GM21423 (cell line): ENCODE measurements at regions not wholly inside any gene's neighbourhood (a gene's known extent, or its start where the extent isn't known, plus 50 kb on each side); places are given as distances from the start of the nearest gene placed in this dataset.

Experiments
- ATAC-seq: cut with Tn5 transposase; IDR thresholded peaks from one replicate; pipeline ENCODE4 v1.9.1; 2021; ENCODE audit warnings: mild to moderate bottlenecking, moderate library complexity; ENCODE audit not compliant: unreplicated experiment

DNA sequence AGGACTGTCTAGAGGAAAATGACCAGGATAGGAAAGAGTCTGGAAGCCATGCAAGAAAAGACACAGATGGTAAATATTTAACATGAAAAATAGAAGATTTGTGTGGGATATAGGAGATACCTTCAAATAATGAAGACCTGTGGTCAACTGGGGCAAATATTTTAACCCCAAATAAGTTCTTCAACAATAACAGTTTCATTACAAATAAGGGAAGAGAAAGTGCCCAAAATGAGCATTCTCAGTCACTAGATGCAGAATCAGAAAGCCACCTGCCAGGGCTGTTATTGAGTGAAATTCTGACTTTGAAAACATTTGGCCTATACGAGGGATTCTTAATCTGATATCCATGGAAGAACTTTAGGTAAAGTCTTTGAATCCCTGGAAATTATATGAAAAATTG lies 231.2 kb upstream of the PLEKHG7 start:
- ATAC-seq: peak; percentile 41

DNA sequence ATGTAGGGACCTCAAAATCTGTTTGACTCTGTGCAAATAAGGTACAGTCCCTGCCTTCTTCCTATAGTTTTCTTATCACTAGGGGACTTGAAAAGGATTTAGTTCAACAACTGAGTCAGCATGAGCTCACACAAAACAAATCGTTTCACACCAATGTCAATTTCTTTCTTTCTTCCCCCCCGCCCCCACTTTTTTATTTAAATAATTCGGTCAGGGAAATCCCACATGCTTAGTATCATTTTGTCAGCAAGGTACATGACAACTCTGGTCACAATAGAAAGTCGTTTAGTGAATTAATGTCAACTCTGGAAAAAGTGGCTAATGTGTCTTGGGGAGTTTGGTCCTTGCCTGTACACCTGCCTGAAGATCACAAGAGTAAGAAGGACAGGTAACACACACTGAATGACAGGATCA lies 232.2 kb upstream of the PLEKHG7 start:
- peak; percentile 25 for ATAC-seq

DNA sequence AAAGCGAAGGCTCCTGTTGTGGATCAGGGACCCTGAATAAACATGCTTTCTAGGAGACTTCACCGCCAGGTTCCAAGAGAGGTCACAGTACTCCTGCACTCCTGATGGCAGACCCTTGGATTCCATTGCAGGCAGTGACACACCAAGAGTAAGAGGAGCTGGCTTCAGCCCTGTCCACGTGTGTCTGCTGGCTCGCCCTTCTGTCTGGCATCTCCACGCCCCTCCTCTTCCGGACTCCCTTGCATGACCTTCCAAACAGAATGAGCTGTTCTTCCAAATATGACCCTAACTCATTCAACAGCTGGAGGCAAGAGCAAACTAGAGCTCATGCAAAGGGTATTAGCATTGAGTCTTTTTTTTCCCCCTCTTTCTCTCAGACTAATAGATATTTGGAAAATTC lies 233.0 kb upstream of the PLEKHG7 start:
- no peak for ATAC-seq

DNA sequence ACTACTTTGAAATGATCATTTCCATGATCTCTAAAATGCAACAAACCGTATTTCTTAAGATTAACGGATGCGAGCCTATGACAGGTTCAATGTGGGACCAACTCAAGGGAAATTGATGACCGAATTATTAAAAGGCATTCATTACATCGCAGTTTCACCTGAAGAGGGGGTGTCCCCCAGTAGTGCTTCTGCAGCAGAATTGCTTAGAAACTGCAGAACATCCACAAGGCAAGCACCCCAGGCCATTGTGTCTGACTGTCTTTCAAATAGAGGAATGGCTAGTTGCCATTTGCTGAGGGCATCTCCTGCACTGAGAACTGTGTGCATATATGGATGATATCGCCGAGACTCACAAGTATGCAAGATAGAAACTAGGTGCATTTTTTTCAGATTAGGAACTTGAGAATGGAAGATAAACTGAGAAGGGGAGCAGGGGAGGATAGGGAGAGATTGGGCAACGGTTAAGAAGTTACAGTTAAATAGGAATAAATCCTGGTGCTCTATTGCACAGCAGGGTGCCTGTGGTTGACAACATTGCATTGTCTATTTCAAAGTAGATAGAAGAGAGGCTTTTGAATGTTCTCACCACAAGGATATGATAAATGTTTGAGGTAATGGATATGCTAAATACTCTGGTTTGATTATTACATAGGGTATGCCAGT lies 234.3 kb upstream of the PLEKHG7 start:
- no peak for ATAC-seq

DNA sequence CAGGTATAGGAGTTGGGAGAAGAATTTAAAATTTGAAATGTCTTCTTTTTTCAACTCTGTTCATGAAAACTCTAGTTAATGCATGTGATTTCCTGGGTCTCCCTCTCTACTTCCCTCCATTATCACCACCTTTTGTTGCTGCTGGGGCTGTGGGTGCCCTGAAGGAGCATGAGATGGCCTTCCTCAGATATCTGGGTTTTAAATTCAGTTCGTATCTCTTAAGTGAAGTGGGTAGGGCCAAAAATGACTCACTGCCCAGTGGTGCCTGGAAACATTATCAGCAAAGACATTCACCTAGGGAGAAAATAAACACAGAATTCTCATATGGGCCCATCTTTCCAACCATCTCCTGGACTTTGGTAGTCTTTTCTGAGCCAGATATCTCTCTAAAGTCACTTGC lies 234.9 kb upstream of the PLEKHG7 start:
- ATAC-seq: no peak

DNA sequence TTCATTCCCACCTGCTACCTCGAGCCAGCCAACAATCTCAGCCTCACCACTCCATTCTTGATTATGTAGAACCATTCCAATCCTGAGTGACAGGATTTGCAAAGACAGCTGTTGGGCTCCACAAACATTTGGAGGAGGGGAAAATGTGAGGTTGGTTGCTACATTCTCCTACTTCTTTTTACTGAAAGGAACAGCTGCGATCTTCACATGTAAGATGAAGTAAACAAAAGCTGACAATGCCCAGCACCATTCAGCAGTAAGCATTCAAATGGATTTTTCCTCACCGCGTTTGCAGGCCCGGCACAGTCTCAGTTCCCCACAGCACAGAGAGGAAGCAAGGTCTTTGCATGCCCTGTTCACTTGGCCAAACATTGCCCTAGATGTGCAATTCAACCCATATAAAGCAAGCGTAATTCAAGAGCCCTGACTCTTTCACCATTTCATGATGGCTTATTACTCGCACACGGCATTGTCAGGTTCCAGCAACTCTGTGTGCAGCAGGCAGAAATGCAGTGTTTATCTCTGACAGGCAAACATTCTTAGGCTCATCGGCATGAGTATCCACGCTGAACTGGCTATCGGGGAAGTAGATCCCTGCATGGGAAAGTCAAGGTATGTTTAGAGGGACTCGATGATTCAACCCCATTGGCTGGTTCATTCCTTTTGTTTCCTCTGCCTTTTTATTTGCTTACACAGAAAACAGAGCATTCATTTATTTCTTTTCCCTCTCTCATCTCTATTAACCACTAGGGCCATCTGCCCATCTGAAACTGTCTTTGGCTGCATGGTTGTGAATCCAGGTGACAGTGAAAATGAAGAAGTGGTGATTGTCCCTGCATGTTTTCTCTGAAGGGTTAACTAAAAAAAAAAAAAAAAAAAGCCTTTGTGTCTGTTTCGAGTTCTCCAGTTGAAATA lies 236.1 kb upstream of the PLEKHG7 start:
- ATAC-seq: peak; percentile 28

DNA sequence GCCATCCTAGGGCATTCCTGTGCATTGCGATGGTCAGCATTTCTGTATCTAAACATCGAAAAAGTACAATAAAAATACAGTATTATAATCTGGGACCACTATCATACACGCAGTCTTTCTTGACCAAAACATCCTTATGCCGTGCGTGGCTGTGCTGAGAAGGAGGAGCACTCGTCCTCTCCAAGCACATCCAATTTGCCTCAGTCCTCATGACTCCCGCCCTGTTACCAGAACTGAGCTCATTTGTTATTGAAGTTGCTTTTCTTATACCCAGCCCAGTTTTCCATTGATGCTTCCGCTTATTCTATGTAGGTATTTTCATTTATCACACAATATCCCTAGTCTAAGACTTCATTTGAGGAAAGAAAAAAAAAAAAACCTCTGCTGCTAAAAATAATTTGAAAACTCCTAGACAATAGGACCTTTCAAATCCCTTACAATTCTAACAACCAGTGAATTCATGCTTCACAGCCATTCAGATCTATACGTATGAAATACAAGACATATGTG lies 236.9 kb upstream of the PLEKHG7 start:
- ATAC-seq: no peak

DNA sequence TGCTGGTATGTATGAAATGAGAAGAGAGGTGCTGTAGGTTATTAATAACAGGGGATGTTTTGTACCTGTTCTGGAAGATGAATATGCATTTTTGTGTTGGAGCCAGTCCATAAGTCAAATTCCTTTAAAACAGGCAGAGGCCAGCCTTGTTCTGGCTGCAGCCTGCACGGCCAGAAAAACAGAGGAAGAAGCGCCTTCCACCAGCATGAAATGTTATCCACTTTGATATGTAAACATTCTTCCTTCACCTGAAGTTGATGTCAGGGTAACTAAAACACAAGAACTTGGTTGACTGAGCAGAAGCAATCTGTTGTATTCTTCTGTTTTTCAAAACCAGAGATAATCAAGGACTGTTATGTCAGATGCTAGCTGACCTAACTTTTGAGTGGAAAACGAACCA lies 237.9 kb upstream of the PLEKHG7 start:
- ATAC-seq: no peak

DNA sequence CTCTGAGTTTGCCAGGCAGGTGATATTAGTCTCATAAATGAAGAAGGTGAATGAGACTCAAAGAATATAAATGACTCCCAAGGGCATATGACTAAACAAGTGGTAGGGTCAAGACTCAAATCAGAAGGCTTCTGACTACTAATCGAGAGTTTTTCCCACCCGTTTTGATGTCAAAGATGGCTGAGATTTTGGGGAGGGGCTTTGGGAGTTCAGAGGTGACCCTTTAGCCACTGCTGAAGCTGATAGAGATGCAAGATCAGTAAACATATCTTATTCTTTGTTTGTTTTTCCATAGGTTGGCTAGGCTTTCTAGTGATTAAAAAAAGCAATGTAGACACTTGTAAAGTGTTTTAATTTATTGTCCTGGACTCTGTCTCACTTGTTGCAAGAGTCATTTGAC lies 239.6 kb upstream of the PLEKHG7 start:
- ATAC-seq: no peak

DNA sequence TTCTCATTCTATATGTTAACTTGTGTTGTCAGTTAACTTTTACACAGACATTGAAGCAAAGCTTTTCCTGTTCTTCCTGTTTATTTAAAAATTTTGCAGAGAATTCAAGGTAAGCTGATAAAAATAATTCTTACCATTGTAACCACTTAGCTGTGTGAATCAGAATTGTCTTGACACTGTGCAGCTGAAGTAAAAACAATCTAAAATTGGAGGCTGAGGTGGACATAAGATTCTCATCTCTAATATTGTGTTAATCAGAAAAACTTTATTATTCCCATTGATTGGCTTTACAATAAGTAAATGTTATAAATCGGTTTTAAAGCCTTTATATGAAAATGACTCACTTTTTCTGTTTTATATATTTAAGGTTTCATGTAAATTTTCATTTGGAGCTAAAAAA lies 240.3 kb upstream of the PLEKHG7 start:
- ATAC-seq: no peak

DNA sequence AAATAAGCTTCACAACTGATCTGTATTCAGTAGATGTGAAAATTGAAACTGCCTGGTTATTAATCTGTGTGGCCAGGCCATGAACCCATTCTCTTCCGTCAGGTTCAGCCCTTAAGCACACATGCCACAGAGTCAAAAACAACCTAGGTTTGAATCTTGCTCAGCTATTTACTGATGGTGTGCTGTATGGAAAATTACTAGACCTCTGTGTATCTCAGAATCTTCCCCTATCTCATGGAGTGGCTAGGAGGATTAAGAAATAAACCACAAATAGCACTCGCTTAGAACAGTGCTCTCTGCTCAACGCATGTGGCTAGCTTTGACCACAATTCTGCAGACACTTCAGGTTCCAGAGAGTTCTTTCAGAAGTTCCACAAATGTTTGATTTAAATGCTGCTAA lies 240.7 kb upstream of the PLEKHG7 start:
- peak; percentile 68 for ATAC-seq

DNA sequence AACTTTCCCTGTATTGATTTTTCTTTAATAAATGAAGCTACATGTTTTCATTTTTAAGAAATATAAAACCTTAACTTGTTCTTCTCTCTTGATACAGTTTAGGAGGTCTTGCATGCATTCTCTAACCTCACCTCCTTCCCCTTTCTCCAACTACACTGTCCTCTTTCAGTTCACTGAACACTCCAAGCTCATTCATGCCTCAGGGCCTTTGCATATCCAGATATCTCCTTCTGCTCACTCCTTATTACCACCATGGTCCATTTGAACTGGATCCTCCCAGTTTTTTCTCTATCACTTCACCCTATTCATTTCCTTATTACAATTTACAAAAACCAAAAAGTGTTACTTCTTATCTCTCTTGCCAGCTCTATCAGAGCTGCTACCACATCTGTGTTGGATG lies 242.9 kb upstream of the PLEKHG7 start:
- ATAC-seq: no peak

DNA sequence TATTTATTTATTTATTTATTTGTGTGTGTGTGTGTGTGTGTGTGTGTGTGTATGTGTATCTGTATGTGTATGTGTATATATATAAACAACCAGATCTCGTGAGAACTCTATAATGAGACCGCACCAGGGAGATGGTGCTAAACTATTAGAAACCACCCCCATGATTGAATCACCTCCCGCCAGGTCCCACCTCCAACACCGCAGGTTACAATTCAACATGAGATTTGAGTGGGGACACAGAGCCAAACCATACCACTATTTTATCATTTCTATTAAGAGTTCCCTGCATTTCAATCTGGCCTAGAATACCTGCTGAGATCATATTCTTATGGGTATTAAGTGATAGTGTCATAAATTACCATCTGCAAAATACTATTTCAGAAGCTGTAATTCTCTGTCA lies 243.8 kb upstream of the PLEKHG7 start:
- ATAC-seq: no peak

DNA sequence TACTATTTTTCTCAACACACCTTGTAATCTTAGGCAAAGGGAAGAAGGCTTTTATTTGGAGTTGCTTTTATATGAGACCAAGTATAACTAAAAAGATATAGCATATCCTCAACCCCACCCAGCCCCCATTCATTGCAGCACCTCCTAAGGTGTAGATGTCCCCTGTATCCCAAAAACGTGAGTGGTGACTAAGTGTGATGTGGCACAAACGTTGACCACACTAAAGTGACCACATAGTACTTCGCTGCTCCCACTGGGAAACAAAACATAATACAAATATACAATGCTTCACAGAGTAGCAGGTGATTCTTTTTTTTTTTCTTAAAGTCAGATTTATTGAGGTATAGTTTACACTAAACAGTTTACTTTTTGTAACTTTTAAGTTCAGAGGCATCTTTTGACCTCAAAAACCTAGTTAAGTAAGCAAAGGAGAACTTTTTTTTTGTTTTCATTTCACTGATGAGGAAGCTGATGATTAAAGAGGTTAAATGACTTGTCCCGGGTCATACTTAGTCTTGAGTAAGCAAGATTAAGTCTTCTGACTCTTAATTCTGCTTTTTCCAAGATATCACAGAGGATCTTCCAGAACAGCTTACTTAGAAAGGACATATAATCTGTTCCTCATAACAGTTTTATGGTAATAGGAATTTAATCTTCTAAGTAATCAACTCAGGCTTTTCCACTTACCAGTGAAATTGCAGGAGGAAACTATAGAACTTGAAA lies 245.2 kb upstream of the PLEKHG7 start:
- no peak for ATAC-seq

DNA sequence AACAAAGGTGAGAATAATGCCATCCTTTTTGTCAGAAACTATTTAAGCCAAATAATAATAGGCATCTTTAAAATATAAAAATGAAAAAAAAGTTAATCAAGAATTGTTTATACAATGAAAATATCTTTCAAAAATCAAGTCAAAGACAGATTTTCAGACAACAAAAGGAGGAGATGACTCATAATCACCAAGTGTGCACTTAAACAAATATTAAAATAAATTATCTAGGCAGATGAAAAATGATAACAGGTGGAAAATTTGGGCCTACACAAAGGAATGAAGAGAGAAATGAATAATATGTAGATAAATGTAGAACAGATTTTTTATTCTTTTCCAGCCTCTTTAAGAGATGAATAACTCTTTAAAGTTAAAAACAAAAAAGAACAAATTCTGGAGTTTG lies 250.0 kb upstream of the PLEKHG7 start:
- no peak for ATAC-seq

DNA sequence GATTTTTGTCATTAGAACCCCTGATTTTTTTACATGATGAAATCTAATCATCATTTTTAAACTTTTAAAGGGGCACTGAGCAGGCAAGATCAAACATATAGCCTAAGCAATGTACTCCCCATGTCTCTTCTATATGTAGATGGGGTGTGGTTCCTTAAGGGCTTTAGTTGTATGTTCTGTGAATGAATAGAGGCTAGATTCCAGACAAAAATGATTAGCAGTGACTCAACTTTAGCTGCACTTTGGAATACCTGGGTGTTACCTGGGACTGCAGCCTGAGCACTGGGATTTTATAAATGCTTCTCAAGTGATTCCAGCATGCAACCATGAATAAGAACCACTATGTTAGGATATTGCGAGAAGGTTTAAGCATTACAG lies 256.7 kb upstream of the PLEKHG7 start:
- ATAC-seq: no peak

DNA sequence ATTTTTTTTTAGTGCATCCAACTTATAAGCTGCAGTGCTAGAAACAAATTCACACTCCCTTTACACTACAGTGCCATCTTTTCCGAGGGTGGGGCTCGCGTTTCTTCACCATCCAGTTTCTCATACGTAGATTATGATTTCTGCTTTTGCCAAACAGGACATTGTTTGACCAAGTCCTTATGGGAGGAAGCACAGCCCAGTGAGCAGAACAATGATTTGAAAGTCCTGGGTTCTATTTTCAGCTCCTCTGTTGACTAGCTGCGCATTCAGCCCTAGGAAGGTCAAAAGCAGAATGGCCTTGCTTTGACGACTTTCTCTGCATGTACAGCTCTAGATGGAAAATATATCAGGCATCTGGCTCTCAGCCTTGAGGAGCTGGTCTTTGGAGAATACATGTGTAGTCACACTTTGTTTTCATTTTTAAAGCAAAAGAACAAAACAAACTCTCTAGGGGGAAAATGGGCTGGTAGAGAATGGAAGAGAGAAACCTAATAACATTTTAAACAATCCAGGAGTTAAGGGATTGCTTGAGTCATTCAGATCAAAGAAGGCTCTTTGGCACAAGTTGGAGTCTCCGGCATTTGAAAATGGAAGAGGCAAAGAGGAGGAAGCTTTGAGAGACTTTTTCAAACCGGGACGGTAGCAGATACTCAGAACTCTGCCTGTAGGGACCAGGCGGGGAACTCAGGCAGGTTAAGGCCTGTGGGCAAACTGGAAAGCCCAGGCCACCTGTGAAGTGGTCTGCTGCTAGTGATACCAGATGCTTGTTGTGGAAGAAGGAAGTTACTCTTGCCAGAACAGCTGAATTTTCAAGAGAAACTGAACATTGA lies 257.3 kb upstream of the PLEKHG7 start:
- peak; percentile 81 for ATAC-seq

DNA sequence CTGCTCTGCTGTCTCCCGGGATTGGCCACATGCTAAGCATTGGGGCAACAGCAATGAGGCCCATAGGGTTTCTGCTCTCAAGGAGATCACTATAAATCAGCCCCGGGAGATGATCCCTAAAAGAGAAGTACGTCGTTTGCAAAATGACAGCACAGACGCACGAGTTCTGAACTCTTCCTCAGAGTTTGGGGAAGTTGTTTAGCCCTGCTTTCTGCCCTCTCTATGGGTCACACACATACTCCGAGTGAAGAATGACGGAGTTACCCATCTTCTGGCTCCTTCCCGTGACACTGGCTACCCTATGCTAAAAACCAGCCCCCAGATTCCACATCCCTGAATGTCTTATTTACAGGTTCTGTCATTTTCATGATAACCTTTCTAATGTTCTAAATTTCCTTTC lies 258.0 kb upstream of the PLEKHG7 start:
- ATAC-seq: peak; percentile 31

DNA sequence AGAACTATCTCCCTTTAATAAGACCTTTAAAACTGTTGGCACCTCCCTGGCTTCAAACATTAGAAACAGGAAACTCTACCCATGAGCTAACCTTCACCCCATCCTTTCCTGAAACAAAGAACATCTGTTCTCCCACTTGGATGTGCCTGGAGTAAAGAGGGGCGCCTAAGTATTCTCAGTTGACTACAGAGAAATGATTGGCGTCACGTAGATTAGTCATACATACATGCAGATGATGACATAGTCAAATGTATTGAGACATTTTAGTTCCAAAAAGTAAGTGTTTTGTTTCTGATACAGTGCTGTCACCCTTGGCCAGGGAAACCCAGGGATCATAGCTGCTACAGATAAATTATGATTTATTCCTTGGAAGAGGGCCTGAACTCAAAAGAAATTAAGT lies 260.0 kb upstream of the PLEKHG7 start:
- no peak for ATAC-seq

DNA sequence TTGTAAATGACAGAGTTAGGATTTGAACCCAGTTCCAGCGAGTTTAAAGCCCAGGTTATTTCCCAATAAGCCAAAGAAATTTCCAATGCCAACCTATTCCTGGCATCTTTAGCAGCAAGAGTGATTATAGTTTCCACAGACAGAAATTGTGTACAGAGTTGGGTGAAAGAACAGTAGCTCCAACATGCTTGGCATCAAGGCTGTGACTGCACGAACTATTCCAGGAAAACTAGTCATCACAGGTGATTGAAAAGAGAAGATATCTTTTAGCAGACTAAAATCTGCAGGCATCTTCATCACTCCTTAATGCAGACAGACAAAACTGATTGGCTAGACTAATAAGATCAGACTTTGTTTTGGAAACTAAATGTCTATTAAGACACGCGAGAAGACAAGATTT lies 262.7 kb upstream of the PLEKHG7 start:
- ATAC-seq: no peak

DNA sequence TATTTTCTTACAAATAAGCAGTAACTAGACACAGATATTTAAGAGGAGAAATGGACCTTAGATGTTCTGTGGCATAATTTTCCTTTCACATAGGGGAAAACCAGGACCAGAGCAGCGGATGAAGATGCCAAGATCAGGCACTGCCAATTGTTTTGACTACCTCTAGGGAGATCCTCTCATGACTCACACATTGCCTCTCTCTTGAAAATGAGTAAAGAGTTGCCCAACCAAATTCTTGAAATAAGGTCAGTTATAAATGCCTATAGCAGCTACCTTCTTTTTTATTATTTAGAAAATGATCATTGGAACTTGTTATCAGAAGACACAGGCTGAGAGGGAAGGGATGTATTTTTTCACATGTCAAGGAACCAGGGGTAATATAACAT lies 263.4 kb upstream of the PLEKHG7 start:
- peak; percentile 34 for ATAC-seq
